ENCODE measurements at regions not wholly inside any gene's neighbourhood (a gene's known extent, or its start where the extent isn't known, plus 50 kb on each side); places are given as distances from the start of the nearest gene placed in this dataset.

DNA sequence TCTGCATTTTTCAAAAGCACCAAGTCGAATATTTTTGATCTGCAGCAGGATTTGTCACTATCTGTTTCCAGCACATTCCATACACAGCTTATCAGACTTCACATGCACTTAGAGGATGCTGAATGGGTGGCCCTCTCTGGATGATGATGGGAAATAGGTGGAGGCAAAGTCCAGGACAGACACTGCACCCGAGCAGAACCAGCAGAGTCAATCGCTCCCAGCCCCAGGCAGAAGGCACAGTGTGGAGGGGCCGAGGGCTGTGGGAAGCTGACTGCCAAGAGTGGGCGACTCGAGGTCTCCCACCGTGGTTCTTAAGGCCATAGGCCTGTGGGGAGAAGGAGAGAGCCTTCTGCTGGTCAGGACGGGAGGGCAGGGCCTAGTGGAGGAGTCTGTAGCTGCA lies 490.2 kb upstream of the MGMT start:
- DNase-seq (no peak), ATAC-seq (ENCODE audit: low read depth) (no peak)
- Mint-ChIP-seq H3K4me1 (no peaks in the 10 kb centered on the region), H3K27me3 (no peaks in the 10 kb centered on the region), H3K9me3 (no peaks in the 10 kb centered on the region), H3K36me3 (ENCODE audit: low read depth) (no peaks in the 10 kb centered on the region), H3K27ac (no peak overlapping the region), H3K4me3 (no peak overlapping the region)
- TF ChIP-seq CTCF (IDR thresholded peaks at IDR 0.05) = no peak
- POLR2A ChIA-PET = no interaction called here
- CTCF ChIA-PET = no interaction called here
- intact Hi-C loops (cut with micrococcal nuclease) = no loop called here

GRCh38 chr10:128978211-128978610 lies 488.8 kb upstream of the MGMT start:
- CTCF ChIA-PET = no interaction called here
- Mint-ChIP-seq H3K4me1 (no peaks in the 10 kb centered on the region), H3K4me3 (no peak overlapping the region), H3K27me3 (no peaks in the 10 kb centered on the region), H3K36me3 (ENCODE audit: low read depth) (no peaks in the 10 kb centered on the region), H3K9me3 (no peaks in the 10 kb centered on the region), H3K27ac (no peak overlapping the region)
- ATAC-seq (ENCODE audit: low read depth) (no peak), DNase-seq (no peak)
- POLR2A ChIA-PET = no interaction called here
- intact Hi-C loops (cut with micrococcal nuclease) = no loop called here
- TF ChIP-seq CTCF (IDR thresholded peaks at IDR 0.05) = no peak

DNA sequence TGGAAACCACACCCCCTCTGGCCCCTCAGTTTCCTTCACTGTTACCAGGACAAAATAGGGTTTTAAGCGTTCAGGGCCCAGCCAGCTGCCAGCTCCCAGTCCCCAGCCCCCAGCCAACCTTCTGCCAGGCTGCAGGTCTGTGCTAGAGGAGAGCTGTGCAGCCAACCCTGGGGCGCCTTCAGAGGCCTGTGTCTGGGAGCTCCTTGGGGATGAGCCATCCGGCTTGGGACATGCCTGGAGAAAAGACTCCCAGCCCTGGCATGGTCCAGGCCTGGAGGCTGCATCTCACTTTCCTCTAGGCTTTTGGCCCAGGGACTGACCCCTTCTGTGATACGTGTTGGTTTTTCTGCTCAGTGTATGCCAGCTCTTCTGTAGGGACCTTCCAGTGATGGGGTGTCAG lies 487.6 kb upstream of the MGMT start:
- DNase-seq = no peak
- H3K27ac Mint-ChIP-seq = no peak overlapping the region
- ChIA-PET POLR2A (no interaction called here), CTCF (no interaction called here)
- ATAC-seq (ENCODE audit: low read depth) = no peak
- no peak for TF ChIP-seq CTCF (IDR thresholded peaks at IDR 0.05)
- no peaks in the 10 kb centered on the region for H3K4me1 Mint-ChIP-seq
- H3K9me3 Mint-ChIP-seq = no peaks in the 10 kb centered on the region
- no peaks in the 10 kb centered on the region for H3K27me3 Mint-ChIP-seq
- intact Hi-C loops (cut with micrococcal nuclease) = no loop called here
- H3K4me3 Mint-ChIP-seq = no peak overlapping the region
- H3K36me3 Mint-ChIP-seq (ENCODE audit: low read depth) = no peaks in the 10 kb centered on the region

DNA sequence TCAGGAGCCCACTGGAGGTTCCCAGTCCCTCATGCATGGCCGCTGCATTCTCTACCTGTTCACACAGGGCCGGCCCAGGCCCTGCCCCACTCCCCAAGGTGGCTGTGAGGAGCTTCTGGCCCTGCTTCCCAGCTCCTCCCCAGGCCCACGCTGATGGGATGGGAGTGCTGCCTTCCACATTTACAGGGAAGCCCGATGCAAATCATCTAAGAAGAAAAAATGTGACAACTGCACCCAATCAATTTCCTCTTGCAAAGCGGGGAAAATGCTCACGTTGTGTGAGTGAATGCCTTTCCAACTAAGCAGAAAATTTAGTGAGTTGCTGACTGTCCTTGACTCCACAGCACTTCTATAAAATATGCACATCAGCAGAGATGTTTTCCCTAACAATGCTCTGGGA lies 485.8 kb upstream of the MGMT start:
- DNase-seq (no peak), ATAC-seq (ENCODE audit: low read depth) (no peak)
- Mint-ChIP-seq H3K36me3 (ENCODE audit: low read depth) (no peaks in the 10 kb centered on the region), H3K27me3 (no peaks in the 10 kb centered on the region), H3K27ac (no peak overlapping the region), H3K4me3 (no peak overlapping the region), H3K9me3 (no peaks in the 10 kb centered on the region), H3K4me1 (no peaks in the 10 kb centered on the region)
- TF ChIP-seq CTCF (IDR thresholded peaks at IDR 0.05) = no peak
- CTCF ChIA-PET = no interaction called here
- intact Hi-C loops (cut with micrococcal nuclease) = no loop called here
- POLR2A ChIA-PET = no interaction called here

DNA sequence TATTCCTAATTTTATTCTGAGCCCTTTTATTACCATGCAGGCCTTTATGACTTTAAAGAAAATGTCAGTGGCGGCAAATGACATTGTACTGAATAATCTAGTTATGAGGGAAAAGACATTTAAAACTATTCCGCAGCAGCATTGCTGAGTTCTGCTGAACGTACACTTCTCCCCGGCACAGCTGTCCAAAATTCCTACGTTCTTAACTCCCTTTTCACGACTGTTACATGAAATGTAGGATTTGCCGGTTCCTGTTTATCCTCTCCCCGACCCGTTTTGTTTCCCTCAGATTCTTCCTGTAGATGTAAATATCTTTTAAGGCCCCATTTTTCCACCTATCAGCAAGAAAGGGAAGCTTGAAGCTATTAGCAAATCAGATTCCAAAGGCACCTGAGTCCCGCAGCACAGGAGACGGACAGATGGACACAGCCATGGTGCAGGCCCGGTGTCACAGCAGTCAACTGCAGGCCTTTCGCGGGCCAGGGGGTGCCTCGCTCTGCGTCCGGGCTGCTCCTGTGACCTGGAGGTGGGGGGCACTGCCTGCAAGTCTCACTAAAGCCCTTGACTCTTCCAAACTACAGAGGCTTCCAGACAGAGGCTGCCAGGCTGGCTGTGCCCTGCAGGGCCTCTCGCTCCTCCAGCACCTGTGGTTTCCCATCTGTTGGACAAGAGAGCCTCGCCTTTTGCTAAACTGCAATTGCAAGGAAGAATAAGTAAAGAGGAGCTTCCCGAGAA lies 485.0 kb upstream of the MGMT start:
- ATAC-seq (ENCODE audit: low read depth) (no peak), DNase-seq (no peak)
- H3K36me3 Mint-ChIP-seq (ENCODE audit: low read depth) = no peaks in the 10 kb centered on the region
- no peak overlapping the region for H3K4me3 Mint-ChIP-seq
- intact Hi-C loops (cut with micrococcal nuclease) = no loop called here
- H3K9me3 Mint-ChIP-seq = no peaks in the 10 kb centered on the region
- CTCF ChIA-PET = no interaction called here
- H3K27ac Mint-ChIP-seq = no peak overlapping the region
- H3K4me1 Mint-ChIP-seq = no peaks in the 10 kb centered on the region
- no peak for TF ChIP-seq CTCF (IDR thresholded peaks at IDR 0.05)
- no peaks in the 10 kb centered on the region for H3K27me3 Mint-ChIP-seq
- POLR2A ChIA-PET = no interaction called here
